ACC112 (cell line): ENCODE measurements at regions not wholly inside any gene's neighbourhood (a gene's known extent, or its start where the extent isn't known, plus 50 kb on each side); places are given as distances from the start of the nearest gene placed in this dataset.

Experiments used
- H2AFZ ChIP-seq: fragments of 200-600 bp; sonication (generic); one replicate; pipeline ENCODE4 v1.6.0; 2017; ENCODE audit warnings: antibody characterized with exemption, low read length; ENCODE audit not compliant: unreplicated experiment
- H3K27ac ChIP-seq: fragments of 200-600 bp; sonication (generic); 2 replicates; pipeline ENCODE4 v1.5.1; 2014; ENCODE audit warnings: low read depth, mild to moderate bottlenecking, antibody characterized with exemption, low read length, moderate library complexity
- H3K27me3 ChIP-seq: fragments of 200-600 bp; sonication (generic); 2 replicates; pipeline ENCODE4 v1.6.1; 2014; ENCODE audit warnings: mild to moderate bottlenecking, antibody characterized with exemption, low read length, moderate library complexity, mixed read lengths; ENCODE audit not compliant: insufficient read depth
- H3K36me3 ChIP-seq: fragments of 200-600 bp; sonication (generic); 2 replicates; pipeline ENCODE4 v1.6.1; 2016; ENCODE audit warnings: mild to moderate bottlenecking, antibody characterized with exemption, low read length, moderate library complexity, mixed read lengths; ENCODE audit not compliant: insufficient read depth
- H3K4me1 ChIP-seq: fragments of 200-600 bp; sonication (generic); one replicate; pipeline ENCODE4 v1.6.1; 2016; ENCODE audit warnings: low read length, mixed read lengths; ENCODE audit not compliant: insufficient read depth, unreplicated experiment, control insufficient read depth
- H3K4me3 ChIP-seq: fragments of 200-600 bp; sonication (generic); 2 replicates; pipeline ENCODE4 v1.5.1; 2014; ENCODE audit warnings: mild to moderate bottlenecking, low read depth, low read length
- H3K79me2 ChIP-seq: fragments of 200-600 bp; sonication (generic); one replicate; pipeline ENCODE4 v1.6.0; 2016; ENCODE audit warnings: low read length; ENCODE audit not compliant: control insufficient read depth, unreplicated experiment, insufficient read depth

DNA sequence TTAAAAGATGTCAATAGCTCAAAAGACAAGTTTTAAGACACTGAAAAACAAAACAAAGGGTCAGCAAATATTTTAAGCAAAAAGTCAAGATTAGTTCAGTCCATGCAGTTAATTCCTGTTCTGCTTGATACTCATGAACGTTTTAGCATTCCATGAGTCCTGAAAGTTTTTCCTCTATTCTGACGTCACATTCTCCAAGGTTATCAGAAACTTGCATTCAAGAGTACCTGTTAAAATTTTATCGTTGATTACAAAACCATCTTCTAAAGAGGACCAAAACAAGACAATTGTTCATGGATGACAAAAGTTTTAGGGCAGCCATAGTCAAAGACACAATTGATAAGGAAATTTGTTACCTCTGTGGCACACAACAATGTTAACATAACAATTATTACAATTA lies 52.5 kb upstream of the VOPP1 start:
- H3K27ac ChIP-seq: no peak overlapping the region
- no peak overlapping the region for H3K4me3 ChIP-seq
- no peaks in the 10 kb centered on the region for H3K36me3 ChIP-seq
- no peak overlapping the region for H2AFZ ChIP-seq
- H3K79me2 ChIP-seq: no peaks in the 10 kb centered on the region
- peaks cover 20% of the 10 kb centered on the region for H3K27me3 ChIP-seq
- H3K4me1 ChIP-seq: no peaks in the 10 kb centered on the region

DNA sequence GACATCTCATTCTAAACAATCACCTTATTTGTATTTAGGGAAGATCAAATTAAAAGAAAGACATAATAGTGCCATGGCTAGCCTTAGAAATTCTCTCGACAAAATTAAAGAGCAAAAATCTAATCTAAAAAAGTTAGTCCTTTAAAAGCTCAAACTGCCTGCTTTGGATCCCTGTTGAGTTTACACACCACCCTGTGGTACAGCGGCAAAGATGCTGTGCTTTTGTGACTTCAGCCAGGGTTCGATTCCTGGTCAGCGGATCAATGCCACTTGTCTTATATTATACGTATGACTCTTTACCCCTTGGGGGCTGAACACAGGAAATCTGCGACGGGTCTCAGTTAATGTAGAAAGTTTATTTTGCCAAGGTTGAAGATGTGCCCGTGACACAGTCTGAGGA lies 51.3 kb upstream of the VOPP1 start:
- no peaks in the 10 kb centered on the region for H3K36me3 ChIP-seq

DNA sequence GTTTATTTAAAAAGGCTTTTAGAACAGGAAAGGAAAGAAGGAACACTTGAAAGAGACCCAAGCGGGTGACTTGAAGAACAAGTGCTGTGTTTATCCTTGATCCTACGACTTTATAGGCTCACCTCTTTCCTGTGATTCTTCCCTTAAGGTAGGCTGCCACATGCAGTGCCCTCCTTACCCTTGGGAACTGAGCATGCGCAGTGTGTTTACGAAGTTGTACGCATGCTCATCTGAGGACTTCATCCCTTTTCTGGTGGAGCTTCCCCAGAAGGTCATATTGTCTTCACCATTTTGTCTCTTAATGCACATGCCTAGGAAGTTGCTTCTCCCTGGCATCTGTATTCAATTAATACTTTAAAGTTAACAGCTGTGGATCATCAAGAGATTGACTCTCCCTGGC lies 49.9 kb upstream of the VOPP1 start:
- no peaks in the 10 kb centered on the region for H3K4me1 ChIP-seq
- no peaks in the 10 kb centered on the region for H3K36me3 ChIP-seq
- H3K27ac ChIP-seq: no peak overlapping the region
- H3K4me3 ChIP-seq: no peak overlapping the region
- no peak overlapping the region for H2AFZ ChIP-seq
- H3K27me3 ChIP-seq: peaks cover 12% of the 10 kb centered on the region
- H3K79me2 ChIP-seq: no peaks in the 10 kb centered on the region

More for the DNA sequence above, 51.3 kb upstream of the VOPP1 start:
- Histone ChIP-seq H2AFZ (no peak overlapping the region), H3K4me3 (no peak overlapping the region), H3K27me3 (peaks cover 12% of the 10 kb centered on the region), H3K27ac (no peak overlapping the region), H3K4me1 (no peaks in the 10 kb centered on the region), H3K79me2 (no peaks in the 10 kb centered on the region)
